ENCODE measurements at regions not wholly inside any gene's neighbourhood (a gene's known extent, or its start where the extent isn't known, plus 50 kb on each side); places are given as distances from the start of the nearest gene placed in this dataset.

DNA sequence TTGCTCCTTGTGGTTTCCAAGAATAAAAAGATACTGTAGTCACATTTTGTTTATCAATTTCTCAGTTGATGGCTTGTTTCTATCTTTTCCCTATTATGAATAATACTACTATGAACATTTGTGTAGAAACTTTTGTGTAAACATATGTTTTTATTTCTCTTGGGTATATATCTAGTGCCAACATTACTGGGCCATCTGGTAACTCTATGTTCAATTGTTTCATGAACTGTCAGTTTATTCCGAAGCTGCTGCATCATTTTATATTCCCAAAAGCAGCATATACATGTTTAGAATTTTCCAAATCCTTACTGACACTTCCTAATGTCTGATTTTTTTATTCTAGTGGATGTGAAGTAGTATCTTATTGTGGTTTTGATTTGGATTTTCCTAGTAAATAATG is 737.6 kb upstream of the TMEFF2 start:
- TF ChIP-seq GTF3A (CRISPR knock-in tag; conservative IDR thresholded peaks at IDR 0.05) (no peak), JUN (CRISPR knock-in tag; IDR thresholded peaks at IDR 0.05) (no peak), SMAD1 (CRISPR knock-in tag; IDR thresholded peaks at IDR 0.05; ENCODE audit: borderline replicate concordance, low read depth) (no peak), ZNF672 (CRISPR knock-in tag; IDR thresholded peaks at IDR 0.05) (no peak), PRMT3 (CRISPR knock-in tag; IDR thresholded peaks at IDR 0.05; ENCODE audit: borderline replicate concordance, low read depth) (no peak), MTF1 (CRISPR knock-in tag; IDR thresholded peaks at IDR 0.05) (no peak), ZNF558 (CRISPR knock-in tag; IDR thresholded peaks at IDR 0.05; ENCODE audit: borderline replicate concordance) (no peak), ZNF543 (CRISPR knock-in tag; IDR thresholded peaks at IDR 0.05) (no peak)
